HG03520 (cell line): ENCODE measurements at regions not wholly inside any gene's neighbourhood (a gene's known extent, or its start where the extent isn't known, plus 50 kb on each side); places are given as distances from the start of the nearest gene placed in this dataset.

Experiments
- ATAC-seq: cut with Tn5 transposase; IDR thresholded peaks from one replicate; pipeline ENCODE4 v1.9.1; 2021; ENCODE audit warnings: mild to moderate bottlenecking, moderate library complexity; ENCODE audit not compliant: unreplicated experiment

DNA sequence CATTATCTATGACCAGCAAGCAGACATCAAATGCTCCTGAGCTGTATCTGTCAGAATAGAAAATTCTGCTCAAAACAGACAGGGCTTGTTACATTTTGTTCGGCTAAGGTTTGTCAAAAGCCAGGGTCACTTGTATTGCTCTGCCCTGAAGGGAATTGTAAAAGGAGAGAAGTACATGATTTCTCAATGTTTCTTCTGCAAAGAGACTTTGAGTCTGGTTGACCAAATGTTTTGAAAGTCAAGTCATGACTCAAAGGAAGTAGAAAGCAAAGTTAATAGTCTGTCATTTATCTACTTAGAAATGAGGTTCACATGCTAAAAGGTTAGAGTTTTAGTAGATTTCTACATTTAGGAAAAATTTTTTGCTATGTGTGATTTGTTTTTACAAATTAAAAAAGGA lies 1624.1 kb upstream of the ZEB2 start:
- ATAC-seq: no peak

DNA sequence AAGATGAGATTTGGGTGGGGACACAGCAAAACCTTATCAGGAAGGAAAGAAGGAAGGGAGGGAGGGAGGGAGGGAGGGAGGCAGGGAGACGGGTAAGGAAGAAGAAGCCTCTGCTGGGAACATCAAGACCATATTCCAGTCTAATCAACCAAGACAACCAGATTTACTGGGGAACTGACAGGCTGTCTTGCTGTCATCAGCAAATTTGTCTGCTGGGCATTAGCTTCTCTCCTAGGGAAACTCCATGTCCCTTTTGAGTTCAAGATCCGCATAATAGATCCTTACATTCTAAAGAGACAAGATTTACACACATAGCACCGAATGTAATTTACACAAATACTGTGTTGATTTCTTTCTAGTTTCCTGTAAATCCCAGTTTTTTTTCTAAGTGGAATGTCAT lies 1618.9 kb upstream of the ZEB2 start:
- no peak for ATAC-seq

DNA sequence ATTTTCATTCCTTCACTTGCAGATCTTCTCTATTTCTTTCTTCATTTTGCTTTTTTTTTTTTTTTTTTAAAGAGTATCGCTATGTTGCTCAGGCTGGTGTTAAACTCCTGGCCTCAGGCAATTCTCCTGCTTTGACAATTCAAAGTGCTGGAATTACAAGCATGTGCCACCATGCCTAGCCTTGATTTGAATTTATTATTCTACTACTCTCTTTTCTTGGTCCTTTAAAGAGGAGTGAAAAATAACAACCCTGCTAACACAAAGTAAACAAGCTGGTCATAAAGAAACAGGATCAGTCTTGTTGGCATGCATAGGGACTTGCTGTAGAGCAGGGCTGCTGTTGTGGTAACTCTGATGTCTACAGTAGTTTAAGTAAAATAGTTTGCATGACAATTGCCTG lies 1615.3 kb upstream of the ZEB2 start:
- ATAC-seq: no peak

DNA sequence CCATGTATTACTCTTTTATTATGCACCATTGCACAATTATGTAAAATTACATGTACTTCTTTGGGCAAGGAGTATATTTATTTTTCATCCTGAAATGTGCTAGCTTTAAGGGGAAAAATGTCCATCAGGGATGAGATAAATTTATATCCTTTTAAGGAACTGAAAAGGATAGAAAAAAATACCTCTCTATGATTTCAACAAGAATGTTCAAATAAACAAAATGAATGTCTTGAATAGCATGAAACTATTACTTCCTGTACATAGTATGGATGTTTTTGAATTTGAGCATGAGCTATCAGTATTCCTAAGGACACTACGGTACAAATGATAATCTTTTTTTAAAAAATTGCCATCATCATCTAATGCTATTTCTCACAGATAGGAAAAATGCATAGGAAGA lies 1611.9 kb upstream of the ZEB2 start:
- no peak for ATAC-seq

DNA sequence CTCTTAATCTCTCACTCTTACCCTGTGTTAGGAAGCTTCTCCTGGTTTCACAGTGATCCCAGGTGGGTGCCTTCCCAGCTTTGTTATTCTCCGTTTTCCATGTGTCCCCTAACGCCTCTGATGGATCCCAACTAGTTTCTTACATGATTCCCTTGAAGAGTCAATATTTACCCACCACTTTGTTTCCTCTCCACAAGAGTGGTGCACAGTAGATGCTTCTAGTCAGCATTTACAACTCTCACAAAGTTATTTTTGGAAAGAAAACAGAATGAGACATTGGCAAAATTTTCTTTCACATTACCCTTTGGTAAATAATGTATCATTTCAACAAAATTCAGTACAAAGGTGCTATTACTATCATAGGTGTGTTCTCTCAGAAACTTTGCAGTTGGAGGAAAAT lies 1611.1 kb upstream of the ZEB2 start:
- ATAC-seq: no peak

GRCh38 chr2:146130290-146130689 lies 1610.4 kb upstream of the ZEB2 start:
- ATAC-seq: no peak

- ATAC-seq: no peak
Observed at GRCh38 chr2:146129231-146129630, 1609.3 kb upstream of the ZEB2 start.

GRCh38 chr2:146128216-146128615 lies 1608.3 kb upstream of the ZEB2 start:
- ATAC-seq: no peak

- ATAC-seq: no peak
Observed at GRCh38 chr2:146125551-146125950, 1605.6 kb upstream of the ZEB2 start.

DNA sequence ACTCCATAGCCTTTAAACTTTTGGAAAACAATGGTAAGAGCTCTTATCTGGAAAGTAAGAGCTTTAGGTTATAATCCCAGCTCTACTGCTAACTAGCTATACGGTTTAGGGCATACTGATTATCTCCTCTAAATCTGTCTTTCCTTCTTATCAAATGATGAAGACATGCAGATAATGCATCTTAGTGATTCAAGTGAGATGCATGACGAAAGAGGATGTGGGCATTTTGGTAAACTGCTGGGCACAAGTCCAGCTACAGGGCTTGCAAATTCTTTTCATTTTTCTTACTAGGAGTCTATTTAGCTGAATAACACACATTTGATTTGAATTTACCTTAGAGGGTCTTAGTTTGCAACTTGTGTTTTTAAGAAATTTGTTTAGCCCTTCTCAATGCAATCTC lies 1604.8 kb upstream of the ZEB2 start:
- ATAC-seq: no peak

GRCh38 chr2:146123714-146124113 lies 1603.8 kb upstream of the ZEB2 start:
- no peak for ATAC-seq

DNA sequence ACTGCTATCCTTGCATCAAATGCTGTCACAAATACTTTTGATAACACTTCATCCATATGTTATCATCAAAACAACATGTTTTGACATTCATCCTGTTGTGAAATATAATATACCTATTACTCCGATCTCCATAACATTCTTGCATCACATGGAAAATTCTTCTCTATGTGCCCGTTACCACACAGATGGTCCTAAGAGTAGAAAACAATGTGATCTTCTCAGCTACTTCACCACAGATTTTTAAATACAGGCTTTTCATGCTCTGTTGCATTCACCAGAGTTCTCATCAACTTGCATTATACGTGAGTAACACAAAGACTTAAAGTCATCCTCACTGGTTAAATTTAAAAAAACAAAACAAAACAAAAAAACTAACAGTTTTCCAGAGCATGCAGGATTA lies 1603.3 kb upstream of the ZEB2 start:
- ATAC-seq: no peak

GRCh38 chr2:146119586-146119985 lies 1599.7 kb upstream of the ZEB2 start:
- ATAC-seq: no peak

GRCh38 chr2:146108993-146109392 lies 1589.1 kb upstream of the ZEB2 start:
- ATAC-seq: no peak

GRCh38 chr2:146094185-146094584 lies 1574.3 kb upstream of the ZEB2 start:
- ATAC-seq: no peak

- no peak for ATAC-seq
Observed at GRCh38 chr2:146081459-146081858, 1561.5 kb upstream of the ZEB2 start.

- ATAC-seq: no peak
Observed at GRCh38 chr2:146080925-146081324, 1561.0 kb upstream of the ZEB2 start.

GRCh38 chr2:146079216-146079615 lies 1559.3 kb upstream of the ZEB2 start:
- no peak for ATAC-seq

DNA sequence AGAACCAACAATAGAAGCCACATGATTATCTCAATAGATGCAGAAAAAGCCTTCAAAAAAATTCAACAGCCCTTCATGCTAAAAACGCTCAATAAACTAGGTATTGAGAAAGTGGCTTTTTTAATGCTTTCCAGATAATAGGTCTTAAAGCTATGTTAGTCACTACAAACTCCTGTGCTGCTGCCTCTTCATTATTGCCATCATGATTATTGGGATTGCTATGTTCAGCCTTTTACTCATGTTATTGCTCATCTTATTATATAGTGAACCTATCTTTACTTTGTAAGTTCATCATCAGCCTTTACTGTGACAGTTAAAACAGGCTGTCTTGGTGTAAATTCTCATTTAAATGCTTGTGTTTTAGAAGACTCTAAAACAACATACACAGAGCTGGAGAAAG lies 1557.2 kb upstream of the ZEB2 start:
- no peak for ATAC-seq

DNA sequence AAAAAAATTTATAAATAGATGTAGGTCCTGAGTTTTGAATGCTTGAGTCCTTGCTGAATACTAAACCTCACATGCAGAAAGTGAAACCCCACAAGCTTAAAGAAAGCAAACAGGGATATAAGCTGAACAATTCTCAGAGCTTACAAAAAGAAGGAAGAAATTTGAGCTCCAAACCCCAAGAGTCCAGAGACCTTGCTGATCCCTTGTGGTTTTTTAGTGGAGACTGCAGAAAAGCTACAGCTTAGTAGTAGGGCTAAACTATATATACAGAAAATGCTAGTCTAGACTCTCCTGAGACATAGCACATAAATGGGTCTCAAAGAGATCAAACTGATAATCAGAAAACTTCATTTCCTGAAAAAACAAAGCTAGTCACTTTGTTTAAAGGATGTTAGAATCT lies 1548.1 kb upstream of the ZEB2 start:
- ATAC-seq: no peak

- ATAC-seq: no peak
Observed at GRCh38 chr2:146048141-146048540, 1528.2 kb upstream of the ZEB2 start.

DNA sequence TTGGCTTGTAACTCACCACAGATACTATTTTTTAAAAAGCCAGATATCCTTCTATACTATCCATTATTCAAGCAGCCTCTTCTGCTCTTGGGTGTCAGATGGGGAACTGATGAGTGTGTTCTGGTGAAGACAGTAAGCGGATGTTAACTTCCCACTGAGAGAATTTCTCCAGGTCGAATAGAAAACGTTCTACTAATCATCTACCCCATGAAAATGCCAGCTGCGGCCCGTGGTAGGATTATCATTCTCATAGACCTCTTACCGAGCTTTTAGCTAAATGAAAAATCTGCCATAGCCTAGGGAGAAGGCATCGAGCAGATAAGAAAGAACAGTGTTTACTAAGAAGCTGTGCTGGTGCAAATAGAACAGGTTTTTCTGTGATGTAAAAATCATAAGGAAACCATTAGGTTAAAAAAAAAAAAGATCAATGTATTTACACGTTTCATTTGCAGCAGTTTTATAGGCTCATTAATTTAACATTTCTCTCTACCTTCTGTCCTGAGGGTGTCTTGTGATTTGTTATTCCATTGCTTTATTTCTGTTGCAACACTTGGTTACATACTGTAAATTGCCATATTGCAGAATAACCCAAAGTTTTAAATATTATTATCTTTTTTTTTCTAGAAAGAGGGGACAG lies 1521.5 kb upstream of the ZEB2 start:
- no peak for ATAC-seq

GRCh38 chr2:146040051-146040450 lies 1520.1 kb upstream of the ZEB2 start:
- no peak for ATAC-seq

- no peak for ATAC-seq
Observed at GRCh38 chr2:146038014-146038413, 1518.1 kb upstream of the ZEB2 start.
